HG02678 (cell line): ENCODE measurements at regions not wholly inside any gene's neighbourhood (a gene's known extent, or its start where the extent isn't known, plus 50 kb on each side); places are given as distances from the start of the nearest gene placed in this dataset.

Source experiments
- ATAC-seq: cut with Tn5 transposase; IDR thresholded peaks from one replicate; pipeline ENCODE4 v1.9.1; 2021; ENCODE audit warnings: mild to moderate bottlenecking, moderate library complexity; ENCODE audit not compliant: unreplicated experiment

DNA sequence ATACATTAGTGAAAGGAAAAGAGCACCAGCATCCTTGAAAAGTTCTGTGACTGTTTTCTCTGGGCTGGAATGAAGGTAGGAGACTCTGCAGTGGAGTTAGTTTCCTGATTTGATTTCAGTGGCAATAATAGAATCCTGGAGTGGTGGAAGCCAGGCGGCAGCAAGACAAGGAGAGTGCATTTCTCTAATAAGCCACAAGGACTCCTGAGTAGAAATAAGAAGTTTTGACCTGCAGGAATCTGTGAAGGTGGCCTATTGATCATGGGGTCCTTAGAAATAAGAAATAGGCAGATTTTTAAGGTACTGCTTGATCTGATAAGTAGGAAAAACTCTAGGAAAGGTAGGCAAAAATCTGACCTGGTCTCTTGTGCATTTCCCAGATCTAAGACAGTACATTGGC, 68.4 kb upstream of the ELOVL5 start:
- ATAC-seq = no peak

DNA sequence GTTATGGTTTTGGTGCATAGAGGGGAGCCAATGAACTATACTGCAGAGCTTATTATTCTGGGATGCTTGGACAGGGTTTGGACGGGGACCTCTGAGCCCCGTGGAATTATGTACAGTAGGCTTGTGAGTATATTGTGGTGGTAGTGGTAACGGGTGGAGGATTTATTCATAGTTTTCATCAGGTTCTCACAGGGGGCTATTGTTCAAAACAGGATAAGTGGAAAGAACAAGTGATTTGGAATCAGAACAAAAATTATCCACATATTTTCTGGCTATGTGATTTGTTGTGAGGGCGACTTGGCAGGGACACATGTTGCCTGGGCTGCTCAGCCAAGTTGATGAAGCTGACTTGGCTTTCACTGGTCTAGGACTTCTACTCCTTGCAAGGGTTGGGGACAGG, 64.6 kb upstream of the ELOVL5 start:
- no peak for ATAC-seq

DNA sequence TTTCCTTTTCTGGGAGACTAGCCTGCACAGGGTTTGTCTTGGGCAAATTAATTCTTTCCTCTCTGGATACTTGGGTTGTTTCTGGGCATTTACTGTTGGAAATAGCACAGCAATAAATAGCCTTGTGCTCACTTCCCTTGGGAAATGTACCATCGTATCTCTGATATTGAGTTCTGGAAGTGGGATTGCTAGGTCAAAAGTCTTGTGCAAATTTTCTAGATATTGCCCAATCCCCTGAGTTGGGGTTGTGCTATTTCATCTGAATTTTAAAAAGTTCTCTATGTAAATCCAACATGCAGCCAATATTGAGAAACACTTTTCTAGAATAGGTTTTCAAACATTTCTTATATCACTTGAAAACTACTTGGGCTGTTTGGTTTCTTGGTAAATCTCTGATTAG, 64.0 kb upstream of the ELOVL5 start:
- ATAC-seq = no peak

DNA sequence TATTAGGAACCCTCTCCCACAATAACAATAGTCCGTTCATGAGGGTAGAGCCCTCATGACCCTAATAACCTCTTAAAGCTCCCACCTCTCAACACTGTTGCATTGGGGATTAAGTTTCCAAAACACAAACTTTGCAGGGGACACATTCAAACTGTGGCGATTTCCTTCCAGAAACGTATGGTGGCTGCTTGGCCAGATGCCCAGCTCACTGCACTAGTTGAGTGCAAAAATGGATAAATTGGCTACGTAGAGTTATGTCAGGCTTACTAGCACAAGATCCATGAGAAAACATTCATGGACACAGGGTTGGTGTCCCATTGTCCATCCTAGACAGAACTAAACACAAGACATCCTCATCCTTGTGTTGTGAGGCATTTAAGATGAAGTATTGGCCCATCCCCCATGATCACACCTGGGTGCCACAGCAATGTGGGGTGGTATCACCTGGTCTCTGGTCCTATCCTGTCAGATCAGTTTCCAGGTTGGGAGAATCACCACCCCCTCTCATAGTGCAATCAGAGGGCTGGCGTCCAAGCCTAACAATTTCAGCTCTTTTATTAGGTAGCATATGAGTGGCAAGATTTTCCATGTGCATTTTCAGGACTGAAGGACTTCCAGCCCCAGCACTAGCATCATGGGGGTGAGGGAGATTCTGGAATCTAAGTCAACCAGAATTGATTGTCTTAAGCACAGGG, 63.4 kb upstream of the ELOVL5 start:
- ATAC-seq = no peak

DNA sequence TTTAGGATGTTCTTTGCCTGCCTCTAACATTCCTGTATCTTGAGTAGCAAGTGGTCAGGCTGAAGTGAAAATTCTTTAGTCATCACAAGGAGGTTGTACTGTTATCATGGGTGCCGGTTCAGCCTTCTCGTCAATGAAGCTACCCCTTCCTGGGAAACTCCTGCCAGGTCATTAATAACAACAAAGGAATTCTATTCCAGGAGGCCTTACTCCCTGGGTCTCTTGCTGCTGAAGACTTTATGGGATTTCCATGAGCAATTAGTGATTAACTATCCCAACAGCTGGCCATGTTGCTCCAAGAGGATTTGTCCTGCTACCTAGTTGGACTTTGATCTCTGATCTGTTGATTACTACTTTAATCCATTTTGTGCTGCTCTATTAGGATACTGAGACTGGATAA, 62.7 kb upstream of the ELOVL5 start:
- no peak for ATAC-seq

DNA sequence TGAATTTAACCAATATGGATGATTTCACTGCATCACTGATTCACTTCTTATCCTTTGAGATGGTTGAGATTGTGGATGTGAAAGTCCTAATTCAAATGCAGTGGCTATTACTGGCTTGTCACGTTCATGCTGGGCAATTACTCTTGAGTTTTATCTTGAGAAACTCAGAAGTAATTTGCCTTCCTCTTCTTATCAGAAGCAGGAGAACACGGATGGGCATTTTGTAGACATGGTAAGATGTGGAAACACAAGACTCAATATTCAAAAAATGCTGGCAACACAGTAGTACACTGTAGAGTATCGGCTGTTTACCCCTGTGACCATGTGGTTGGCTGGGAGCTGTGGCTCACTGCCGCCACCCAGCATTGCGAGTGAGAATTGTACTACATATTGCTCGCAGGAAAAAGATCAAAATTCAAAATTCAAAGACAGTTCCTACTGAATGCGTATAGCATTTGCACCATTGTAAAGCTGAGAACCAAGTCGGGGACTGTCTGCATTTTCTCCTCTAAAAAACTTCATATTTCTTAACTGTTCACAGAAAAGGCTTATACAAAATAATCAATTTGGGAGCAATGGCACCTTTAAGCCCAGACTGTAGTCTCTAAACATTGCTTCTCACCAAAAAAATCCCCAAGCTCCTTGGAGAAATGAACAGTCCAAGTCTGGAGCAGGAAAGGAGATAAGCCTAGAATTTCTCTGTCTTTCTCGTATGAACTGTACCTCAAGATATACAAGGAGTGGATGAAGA, 61.9 kb upstream of the ELOVL5 start:
- ATAC-seq = peak; percentile 91

DNA sequence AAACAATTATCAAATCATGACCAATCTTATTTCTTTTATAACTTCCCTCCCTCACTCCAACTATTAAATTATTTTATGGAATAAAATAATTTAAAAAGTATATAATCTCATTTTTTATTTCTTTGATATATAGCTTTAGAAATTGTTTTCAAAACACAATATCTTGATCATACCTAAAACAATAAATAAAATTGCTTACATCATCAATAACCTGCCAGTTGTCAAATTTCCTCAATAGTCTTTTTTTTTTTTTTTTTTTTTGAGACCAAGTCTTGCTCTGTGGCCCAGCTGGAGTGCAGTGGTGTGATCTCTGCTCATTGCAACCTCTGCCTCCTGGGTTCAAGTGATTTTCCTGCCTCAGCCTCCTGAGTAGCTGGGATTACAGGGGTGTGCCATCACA, 60.1 kb upstream of the ELOVL5 start:
- ATAC-seq = no peak

DNA sequence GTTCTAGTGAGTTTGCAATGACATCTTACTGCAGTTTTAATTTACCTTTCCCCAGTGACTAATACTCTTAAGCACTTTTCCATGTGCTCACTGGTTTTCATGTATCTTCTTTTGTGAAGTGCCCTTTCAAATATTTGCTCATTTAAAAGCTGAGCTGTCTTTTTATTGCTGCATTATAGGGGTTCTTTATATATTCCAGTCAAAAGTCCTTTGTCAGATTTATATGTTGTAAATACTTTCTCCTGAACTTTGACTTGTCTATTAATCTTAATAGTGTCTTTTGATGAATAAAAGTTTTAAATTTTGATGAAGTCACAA, 50.2 kb upstream of the ELOVL5 start:
- no peak for ATAC-seq

DNA sequence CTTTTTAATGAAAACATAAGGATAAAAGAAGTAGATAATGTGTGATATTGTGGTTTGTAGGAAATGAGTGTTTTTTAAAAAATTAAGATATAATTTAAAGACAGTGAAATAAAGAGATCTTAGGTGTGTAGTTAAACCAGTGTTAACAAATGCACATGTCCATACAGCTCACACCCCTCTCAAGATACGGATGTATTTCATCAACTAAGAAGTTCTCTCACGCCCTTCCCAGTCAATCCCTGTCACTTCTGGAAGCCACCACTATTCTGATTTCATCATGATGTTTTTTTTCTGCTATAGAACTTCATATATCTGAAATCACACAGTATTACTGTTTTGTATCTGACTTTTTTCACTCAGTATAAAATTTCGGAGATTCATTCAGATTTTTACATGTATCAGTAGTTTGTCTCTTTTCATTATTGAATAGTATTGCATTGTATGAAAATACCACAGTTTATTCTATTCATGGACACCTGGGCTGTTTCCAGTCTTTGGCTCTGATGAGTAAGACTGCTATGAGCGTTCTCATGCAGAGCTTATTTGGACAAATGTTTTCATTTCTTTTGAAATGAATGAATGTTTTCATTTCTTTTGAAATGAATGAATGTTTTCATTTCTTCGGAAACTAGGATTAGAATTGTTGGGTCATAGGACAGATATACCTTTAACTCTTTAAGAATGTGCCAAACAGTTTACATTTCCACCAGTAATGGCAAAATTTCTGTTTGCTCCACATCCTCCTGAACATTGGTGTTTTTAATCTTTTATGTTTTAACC, 49.7 kb upstream of the ELOVL5 start:
- no peak for ATAC-seq
